ENCODE measurements at regions not wholly inside any gene's neighbourhood (a gene's known extent, or its start where the extent isn't known, plus 50 kb on each side); places are given as distances from the start of the nearest gene placed in this dataset.

GRCh38 chr2:154961676-154962075 lies 263.2 kb downstream of the KCNJ3 start (continued):
- no peak for TF ChIP-seq ZNF114 (CRISPR knock-in tag; IDR thresholded peaks at IDR 0.05)
- no peak for TF ChIP-seq ZNF331 (CRISPR knock-in tag; IDR thresholded peaks at IDR 0.05; ENCODE audit: low read depth)
- no peak for TF ChIP-seq NANOG (IDR thresholded peaks at IDR 0.05; ENCODE audit: borderline replicate concordance)
- no peak for TF ChIP-seq POLR2AphosphoS5 (IDR thresholded peaks at IDR 0.05; ENCODE audit: low read depth)
- TF ChIP-seq REST (IDR thresholded peaks at IDR 0.05; ENCODE audit: unreplicated experiment): no peak
- TF ChIP-seq CREB1 (CRISPR knock-in tag; IDR thresholded peaks at IDR 0.05; ENCODE audit: low read depth): no peak
- TF ChIP-seq EZH2 (IDR thresholded peaks at IDR 0.05; ENCODE audit: low read depth, unreplicated experiment): no peak

- H3K27me3 Mint-ChIP-seq (ENCODE audit: insufficient read depth, low read depth, poor library complexity): no peaks in the 10 kb centered on the region
These were observed 262.5 kb downstream of the KCNJ3 start for GRCh38 chr2:154960802-154961583.

More at GRCh38 chr2:154960802-154961583, 262.5 kb downstream of the KCNJ3 start:
- Mint-ChIP-seq H3K4me3 (no peak overlapping the region), H3K4me1 (no peaks in the 10 kb centered on the region), H3K9me3 (no peaks in the 10 kb centered on the region), H3K36me3 (ENCODE audit: low read depth) (no peaks in the 10 kb centered on the region), H3K27ac (no peak overlapping the region)
- no peak for ATAC-seq
- Histone ChIP-seq H3F3A (replicated peaks; ENCODE audit: low read depth) (no peaks in the 10 kb centered on the region), H3K36me3 (ENCODE audit: insufficient read depth) (no peaks in the 10 kb centered on the region), H4K20me1 (replicated peaks; ENCODE audit: insufficient read depth) (no peaks in the 10 kb centered on the region), H3K4me3 (no peak overlapping the region), H3K27me3 (ENCODE audit: insufficient read depth) (no peaks in the 10 kb centered on the region), H3K4me2 (no peak overlapping the region), H3K79me2 (replicated peaks; ENCODE audit: insufficient read depth) (no peaks in the 10 kb centered on the region), H2AFZ (peak overlapping the region; percentile 61; the same call in 1 of the 2 replicates), H3K4me1 (ENCODE audit: insufficient read depth) (no peaks in the 10 kb centered on the region), H3K27ac (ENCODE audit: low read depth) (no peak overlapping the region), H3K9me2 (ENCODE audit: insufficient read depth) (no peaks in the 10 kb centered on the region)
- TF ChIP-seq EZH2 (IDR thresholded peaks at IDR 0.05; ENCODE audit: low read depth, unreplicated experiment) (no peak), NANOG (IDR thresholded peaks at IDR 0.05; ENCODE audit: borderline replicate concordance) (no peak), CREB1 (CRISPR knock-in tag; IDR thresholded peaks at IDR 0.05; ENCODE audit: low read depth) (no peak), ZNF331 (CRISPR knock-in tag; IDR thresholded peaks at IDR 0.05; ENCODE audit: low read depth) (no peak), JUNB (IDR thresholded peaks at IDR 0.05; ENCODE audit: unreplicated experiment) (no peak), ZNF462 (CRISPR knock-in tag; IDR thresholded peaks at IDR 0.05) (no peak), EZH2phosphoT487 (IDR thresholded peaks at IDR 0.05; ENCODE audit: unreplicated experiment) (no peak)
- no peak for DNase-seq (ENCODE audit: low spot score)

All from GM23338 (cell line).